GM12878 (cell line): ENCODE measurements at regions not wholly inside any gene's neighbourhood (a gene's known extent, or its start where the extent isn't known, plus 50 kb on each side); places are given as distances from the start of the nearest gene placed in this dataset.

Experiments used
- ATAC-seq: fragments of 200-7000 bp; cut with Tn5 transposase; 3 replicates; pipeline ENCODE4 v1.9.1; 2020; ENCODE audit warnings: mild to moderate bottlenecking, moderate library complexity
- BruUV-seq: library from RNA; stranded (reverse); fragments of 400-500 nt; replicated peaks from 2 replicates; lab custom pipeline; 2021; lab: Mats Ljungman, UMichigan
- CTCF ChIA-PET: fragments of 300-600 bp; sonication (Branson Sonifier 250); formaldehyde crosslinking; extraction: SDS; loops from one replicate; lab custom pipeline; 2021; ENCODE audit warnings: inconsistent platforms; lab: Yijun Ruan, JAX
- POLR2A ChIA-PET: fragments of 350-600 bp; formaldehyde crosslinking; extraction: SDS; loops from one replicate; lab custom pipeline; 2021; ENCODE audit warnings: inconsistent platforms; lab: Charles Lee
- RAD21 ChIA-PET: fragments of 300-600 bp; sonication (Branson Sonifier 250); formaldehyde crosslinking; loops from one replicate; lab custom pipeline; 2023; ENCODE audit warnings: antibody characterized with exemption; ENCODE audit not compliant: unreplicated experiment; lab: Charles Lee
- SMC1A ChIA-PET: fragments of 300-600 bp; sonication (Branson Sonifier 250); formaldehyde crosslinking; loops from one replicate; lab custom pipeline; 2023; ENCODE audit not compliant: unreplicated experiment, uncharacterized antibody; lab: Charles Lee
- DNase-seq: peaks from one replicate; pipeline ENCODE4 v3.0.0-alpha.2; 2011; ENCODE audit warnings: low read depth, low spot score
- FAIRE-seq: peaks from 3 replicates; lab custom pipeline; 2011; peaks lifted over from hg19 to GRCh38; lab: Jason Lieb, UNC
- H2AFZ ChIP-seq: 2 replicates; pipeline ENCODE4 v1.6.0; 2011; ENCODE audit warnings: low read depth, low read length, control low read depth; ENCODE audit not compliant: control insufficient read depth
- H3K27ac ChIP-seq: 2 replicates; pipeline ENCODE4 v1.5.1; 2011; ENCODE audit warnings: control low read depth; ENCODE audit not compliant: control insufficient read depth, insufficient read depth
- H3K27me3 ChIP-seq, 2 experiments: replicated peaks in 1 of 2; 2 replicates each; pipeline versions ENCODE4 v1.6.0 to v1.6.1; 2011; ENCODE audit warnings: low read length in 1 of 2; ENCODE audit not compliant: control insufficient read depth in 2 of 2, insufficient read depth in 2 of 2
- H3K36me3 ChIP-seq, 2 experiments: 2 replicates each; pipeline ENCODE4 v1.5.1; 2011; ENCODE audit warnings: low read length in 1 of 2; ENCODE audit not compliant: control insufficient read depth in 2 of 2, insufficient read depth in 2 of 2
- H3K4me1 ChIP-seq: 2 replicates; pipeline ENCODE4 v1.6.1; 2011; ENCODE audit warnings: mild to moderate bottlenecking, low read length, moderate library complexity, mixed read lengths; ENCODE audit not compliant: control insufficient read depth, insufficient read depth
- H3K4me2 ChIP-seq: 2 replicates; pipeline ENCODE4 v1.6.0; 2011; ENCODE audit warnings: control low read depth; ENCODE audit not compliant: control insufficient read depth, insufficient read depth
- H3K4me3 ChIP-seq: fragments of 200-600 bp; sonication (generic); 2 replicates; pipeline ENCODE4 v1.5.1; 2016
- H3K79me2 ChIP-seq: 2 replicates; pipeline ENCODE4 v1.6.0; 2011; ENCODE audit warnings: low read length; ENCODE audit not compliant: control insufficient read depth, insufficient read depth
- H3K9ac ChIP-seq: 2 replicates; pipeline ENCODE4 v1.8.0; 2011; ENCODE audit warnings: low read length, control low read depth, mixed read lengths; ENCODE audit not compliant: control insufficient read depth, insufficient read depth
- H3K9me3 ChIP-seq: replicated peaks from 3 replicates; pipeline ENCODE4 v1.5.1; 2011; ENCODE audit warnings: mild to moderate bottlenecking, low read length; ENCODE audit not compliant: control insufficient read depth, insufficient read depth
- H4K20me1 ChIP-seq: 2 replicates; pipeline ENCODE4 v1.6.0; 2011; ENCODE audit not compliant: control insufficient read depth, insufficient read depth
- IRF4 ChIP-seq: IDR thresholded peaks from 2 replicates; pipeline ENCODE4 v1.6.1; 2011; ENCODE audit warnings: low read depth, low read length
- KLF5 ChIP-seq: fragments of 450-650 bp; IDR thresholded peaks from 2 replicates; pipeline ENCODE4 v1.6.1; 2014; ENCODE audit warnings: mild to moderate bottlenecking; ENCODE audit not compliant: partially characterized antibody
- SIX5 ChIP-seq: IDR thresholded peaks from 2 replicates; pipeline ENCODE4 v1.6.1; 2011; ENCODE audit warnings: mild to moderate bottlenecking, low read depth, low read length, moderate library complexity; ENCODE audit not compliant: severe bottlenecking
- SMARCA5 ChIP-seq: fragments of 450-650 bp; IDR thresholded peaks from 2 replicates; pipeline ENCODE4 v1.6.1; 2017; ENCODE audit warnings: mild to moderate bottlenecking
- SRF ChIP-seq, 2 experiments: IDR thresholded peaks; 2 replicates each; pipeline ENCODE4 v1.6.1; 2011; ENCODE audit warnings: low read depth in 2 of 2, low read length in 2 of 2, mild to moderate bottlenecking in 1 of 2, moderate library complexity in 1 of 2
- SUZ12 ChIP-seq: fragments of 200-600 bp; sonication (generic); IDR thresholded peaks from one replicate; pipeline ENCODE4 v1.6.1; 2018; ENCODE audit warnings: antibody characterized with exemption, mild to moderate bottlenecking; ENCODE audit not compliant: unreplicated experiment
- TCF12 ChIP-seq: IDR thresholded peaks from 2 replicates; pipeline ENCODE4 v1.6.1; 2011; ENCODE audit warnings: low read depth, mild to moderate bottlenecking, low read length
- ZNF274 ChIP-seq: IDR thresholded peaks from one replicate; pipeline ENCODE4 v1.8.0; 2011; ENCODE audit not compliant: insufficient read length, insufficient read depth
- WGBS: methylation state at CpG from one replicate; pipeline ENCODE4 v1.1.6; 2016; ENCODE audit warnings: low lambda C conversion rate; ENCODE audit not compliant: insufficient replicate concordance, insufficient coverage; ENCODE audit errors: missing lambda C conversion rate; 5-methylcytosine and 5-hydroxymethylcytosine counted together
- in situ Hi-C: fragments of 300-500 bp; cut with MboI; formaldehyde crosslinking; loops from 9 replicates; pipeline ENCODE4 v1.14.3; 2018; ENCODE audit warnings: mixed read lengths
- intact Hi-C: fragments of 100-400 bp; cut with micrococcal nuclease; formaldehyde crosslinking; loops from one replicate; pipeline ENCODE4 v1.14.2; 2022; ENCODE audit not compliant: unreplicated experiment
- TF ChIP-seq, protein P1 (sequence below): fragments of 450-650 bp; IDR thresholded peaks from 2 replicates; pipeline ENCODE4 v1.6.1; 2017; ENCODE audit warnings: antibody characterized with exemption, mild to moderate bottlenecking, moderate library complexity

DNA sequence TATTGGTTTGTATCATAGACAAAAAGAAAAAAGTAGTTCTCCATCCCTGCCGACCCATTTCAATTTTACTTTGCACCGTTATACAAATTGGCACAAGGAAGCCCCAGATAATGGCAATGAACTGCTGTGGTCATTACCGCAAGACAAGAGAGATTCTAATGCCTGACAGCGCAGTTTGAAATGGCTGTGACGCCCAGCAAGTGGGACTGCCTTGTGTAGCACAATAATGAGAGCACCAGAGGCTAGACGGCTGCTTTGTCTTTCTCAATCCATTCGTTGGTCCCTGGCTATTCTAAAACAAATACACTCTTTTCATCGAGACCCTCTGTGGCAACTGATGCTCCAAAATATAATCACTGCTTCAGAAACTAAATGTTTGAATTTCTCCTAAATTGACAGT lies 192.4 kb upstream of the NEIL3 start:
- Histone ChIP-seq H3K4me1 (no peaks in the 10 kb centered on the region), H2AFZ (no peak overlapping the region), H3K27me3 (no peaks in the 10 kb centered on the region), H3K36me3 (no peaks in the 10 kb centered on the region), H3K4me3 (no peak overlapping the region), H3K27ac (no peak overlapping the region), H3K9ac (no peak overlapping the region), H3K9me3 (no peaks in the 10 kb centered on the region), H4K20me1 (no peaks in the 10 kb centered on the region), H3K79me2 (no peaks in the 10 kb centered on the region), H3K4me2 (no peak overlapping the region)
- in situ Hi-C loops: no loop called here
- ChIA-PET POLR2A (no interaction called here), CTCF (no interaction called here), SMC1A (interaction anchor here (1.0 kb wide), 1 partner anchor 19 kb away, joined by 3 read pairs; no protein-coding TSS in a partner anchor), RAD21 (no interaction called here)
- intact Hi-C loops: no loop called here
- DNase-seq: no peak
- BruUV-seq: no TSS peak
- WGBS: 20% methylated on average over 8 of the region's 8 CpGs
- TF ChIP-seq, protein P1, sequence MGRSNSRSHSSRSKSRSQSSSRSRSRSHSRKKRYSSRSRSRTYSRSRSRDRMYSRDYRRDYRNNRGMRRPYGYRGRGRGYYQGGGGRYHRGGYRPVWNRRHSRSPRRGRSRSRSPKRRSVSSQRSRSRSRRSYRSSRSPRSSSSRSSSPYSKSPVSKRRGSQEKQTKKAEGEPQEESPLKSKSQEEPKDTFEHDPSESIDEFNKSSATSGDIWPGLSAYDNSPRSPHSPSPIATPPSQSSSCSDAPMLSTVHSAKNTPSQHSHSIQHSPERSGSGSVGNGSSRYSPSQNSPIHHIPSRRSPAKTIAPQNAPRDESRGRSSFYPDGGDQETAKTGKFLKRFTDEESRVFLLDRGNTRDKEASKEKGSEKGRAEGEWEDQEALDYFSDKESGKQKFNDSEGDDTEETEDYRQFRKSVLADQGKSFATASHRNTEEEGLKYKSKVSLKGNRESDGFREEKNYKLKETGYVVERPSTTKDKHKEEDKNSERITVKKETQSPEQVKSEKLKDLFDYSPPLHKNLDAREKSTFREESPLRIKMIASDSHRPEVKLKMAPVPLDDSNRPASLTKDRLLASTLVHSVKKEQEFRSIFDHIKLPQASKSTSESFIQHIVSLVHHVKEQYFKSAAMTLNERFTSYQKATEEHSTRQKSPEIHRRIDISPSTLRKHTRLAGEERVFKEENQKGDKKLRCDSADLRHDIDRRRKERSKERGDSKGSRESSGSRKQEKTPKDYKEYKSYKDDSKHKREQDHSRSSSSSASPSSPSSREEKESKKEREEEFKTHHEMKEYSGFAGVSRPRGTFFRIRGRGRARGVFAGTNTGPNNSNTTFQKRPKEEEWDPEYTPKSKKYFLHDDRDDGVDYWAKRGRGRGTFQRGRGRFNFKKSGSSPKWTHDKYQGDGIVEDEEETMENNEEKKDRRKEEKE: no peak
- no peak for TF ChIP-seq IRF4
- TF ChIP-seq ZNF274: no peak
- TF ChIP-seq KLF5: no peak
- TF ChIP-seq SUZ12: no peak
- no peak for TF ChIP-seq SIX5
- no peak for TF ChIP-seq SRF (IDR thresholded peaks at IDR 0.05; ENCODE audit: low read depth in 2 of 2, low read length in 2 of 2)
- no peak for TF ChIP-seq TCF12
- no peak for TF ChIP-seq SMARCA5
- no peak for FAIRE-seq
- ATAC-seq: no peak
